HG03175 (cell line): ENCODE measurements at regions not wholly inside any gene's neighbourhood (a gene's known extent, or its start where the extent isn't known, plus 50 kb on each side); places are given as distances from the start of the nearest gene placed in this dataset.
"Not testable (repeated sequence)": the region's sequence is repeated elsewhere in the genome, so short reads cannot be mapped to it uniquely, and the experiment has no call there.

ENCODE experiments used
- ATAC-seq: cut with Tn5 transposase; IDR thresholded peaks from one replicate; pipeline ENCODE4 v1.9.1; 2021; ENCODE audit warnings: mild to moderate bottlenecking, moderate library complexity; ENCODE audit not compliant: unreplicated experiment

- ATAC-seq: not testable (repeated sequence)
These were observed 68.7 kb upstream of the ZFAND5 start for GRCh38 chr9:72433616-72434267.

DNA sequence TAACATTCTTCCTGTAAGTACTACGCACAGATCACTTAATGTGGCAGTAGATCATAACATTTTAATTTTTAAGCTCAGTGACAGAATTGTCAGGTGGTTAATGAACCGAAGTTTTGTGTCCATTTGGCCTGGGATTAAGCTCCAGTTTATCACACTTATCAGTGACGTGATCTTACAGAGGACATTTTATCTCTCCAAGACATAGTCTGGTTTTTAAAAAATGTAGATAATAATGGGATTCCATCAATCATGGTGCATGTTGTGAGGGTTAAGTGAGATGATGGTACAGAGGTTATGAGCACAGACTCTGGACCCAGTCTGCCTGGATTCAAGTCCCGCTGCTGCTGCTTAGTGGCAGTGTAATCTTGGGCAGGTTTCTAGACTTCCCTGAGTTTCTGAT, 66.0 kb upstream of the ZFAND5 start:
- ATAC-seq: no peak

DNA sequence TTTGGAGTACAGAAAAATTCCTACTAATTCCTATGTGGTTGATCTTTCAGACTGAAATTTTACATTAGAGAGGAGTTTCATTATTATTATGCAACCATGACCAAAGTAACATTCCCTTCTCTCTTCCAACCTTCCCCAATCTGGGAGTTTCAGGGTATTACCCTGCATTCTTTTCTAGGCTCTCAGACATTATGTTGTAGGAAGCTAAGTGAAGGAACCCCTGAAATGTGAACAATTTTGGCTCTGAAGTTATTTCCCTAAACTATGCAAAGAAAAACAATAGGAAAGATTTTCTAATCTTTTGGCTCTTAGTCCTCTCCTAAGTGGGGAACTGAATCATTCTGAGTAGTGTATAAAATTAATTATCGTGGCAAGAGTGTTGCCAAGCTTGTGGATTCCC, 63.3 kb upstream of the ZFAND5 start:
- no peak for ATAC-seq

GRCh38 chr9:72427801-72428200, 62.8 kb upstream of the ZFAND5 start:
- ATAC-seq: no peak

- ATAC-seq: no peak
These were observed 59.1 kb upstream of the ZFAND5 start for GRCh38 chr9:72424131-72424530.

DNA sequence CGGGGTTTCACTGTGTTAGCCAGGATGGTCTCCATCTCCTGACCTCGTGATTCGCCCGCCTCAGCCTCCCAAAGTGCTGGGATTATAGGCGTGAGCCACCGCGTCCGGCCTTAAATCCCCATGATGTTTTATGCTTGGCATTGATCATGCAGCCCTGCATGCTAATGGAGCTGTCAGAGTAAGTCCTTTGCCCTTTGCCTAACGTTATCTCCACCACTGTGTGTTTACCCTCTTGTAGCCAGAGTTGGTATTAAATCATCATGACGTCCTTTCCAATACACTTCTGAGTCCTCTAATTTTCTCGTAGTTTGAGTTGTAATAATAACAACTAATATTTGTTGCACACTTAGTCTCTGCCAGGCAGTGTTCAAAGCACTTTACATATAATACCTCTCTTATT, 57.2 kb upstream of the ZFAND5 start:
- no peak for ATAC-seq

DNA sequence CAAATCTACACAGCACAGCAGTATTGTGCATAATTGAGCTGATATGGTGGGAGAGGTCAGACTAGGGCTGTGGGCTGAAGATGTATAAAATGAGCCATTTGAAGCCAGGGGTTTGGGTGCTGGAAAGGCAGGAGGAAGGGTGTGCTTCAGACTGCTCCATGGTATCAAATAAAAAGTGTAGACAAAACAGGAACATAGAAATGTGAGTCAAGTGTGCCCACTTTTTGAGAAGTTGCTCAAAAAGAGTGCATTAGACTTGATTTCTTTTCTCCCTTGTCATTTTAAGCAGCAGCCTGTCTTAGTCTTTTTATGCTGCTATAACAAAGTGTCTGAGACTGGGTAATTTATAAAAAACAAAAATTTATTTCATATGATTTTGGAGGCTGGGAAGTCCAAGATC, 55.8 kb upstream of the ZFAND5 start:
- no peak for ATAC-seq

DNA sequence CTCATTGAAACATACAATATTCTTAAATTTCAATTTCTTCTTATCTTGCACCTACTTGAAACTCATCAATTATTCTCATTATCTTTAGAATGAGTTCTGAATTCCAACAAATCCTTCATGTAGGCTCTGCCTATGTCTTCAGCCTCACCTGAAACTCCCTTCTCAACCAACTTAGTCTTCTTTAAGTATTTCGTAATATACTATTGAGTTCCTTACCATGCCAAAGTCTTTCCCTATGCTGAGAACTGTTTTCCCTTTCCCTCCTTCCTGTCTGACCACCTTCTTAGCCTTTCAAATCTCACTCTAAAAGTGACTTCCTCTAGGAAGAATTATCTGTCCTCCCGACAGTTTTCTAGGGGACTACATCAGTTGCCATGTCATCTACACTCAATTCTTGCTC, 50.9 kb upstream of the ZFAND5 start:
- no peak for ATAC-seq

GRCh38 chr9:72415163-72415562, 50.2 kb upstream of the ZFAND5 start:
- ATAC-seq: no peak
